Upper lobe of right lung (tissue), 1 donor: ENCODE measurements at regions not wholly inside any gene's neighbourhood (a gene's known extent, or its start where the extent isn't known, plus 50 kb on each side); places are given as distances from the start of the nearest gene placed in this dataset.
A peak's percentile ranks its signal among the peaks of the same experiment; 100 is the strongest.
"Not testable (repeated sequence)": the region's sequence is repeated elsewhere in the genome, so short reads cannot be mapped to it uniquely, and the experiment has no call there.

ENCODE experiments used
- ATAC-seq: fragments of 200-7000 bp; cut with Tn5 transposase; one replicate; pipeline ENCODE4 v1.9.1; 2020; ENCODE audit warnings: mild to moderate bottlenecking, moderate library complexity
- DNase-seq: peaks from one replicate; pipeline ENCODE4 v3.0.0-alpha.2; 2020
- H3K27ac ChIP-seq: fragments of 200-600 bp; one replicate; pipeline ENCODE4 v1.8.0; 2022
- H3K27me3 ChIP-seq: fragments of 200-600 bp; one replicate; pipeline ENCODE4 v1.8.0; 2022; ENCODE audit warnings: mild to moderate bottlenecking
- H3K36me3 ChIP-seq: fragments of 200-600 bp; one replicate; pipeline ENCODE4 v1.8.0; 2022
- H3K4me1 ChIP-seq: fragments of 200-600 bp; one replicate; pipeline ENCODE4 v1.8.0; 2022
- H3K4me3 ChIP-seq: fragments of 200-600 bp; one replicate; pipeline ENCODE4 v1.8.0; 2022; ENCODE audit warnings: mild to moderate bottlenecking
- H3K9me3 ChIP-seq: fragments of 200-600 bp; one replicate; pipeline ENCODE4 v1.8.0; 2022
- CTCF ChIP-seq: fragments of 200-600 bp; IDR thresholded peaks from one replicate; pipeline ENCODE4 v1.8.0; 2022; ENCODE audit warnings: antibody characterized with exemption
- intact Hi-C: fragments of 100-400 bp; cut with DNase I; formaldehyde crosslinking; loops from one replicate; pipeline ENCODE4 v1.11.0; 2022
- donor health status: DM: no; HTN: yes; CAD: no; lungs with severe emphysema.

GRCh38 chr16:88258141-88258540 is 124.6 kb upstream of the ZNF469 start:
- H3K36me3 ChIP-seq, H3K4me1 ChIP-seq, ATAC-seq, intact Hi-C loops, H3K27ac ChIP-seq, H3K4me3 ChIP-seq, H3K9me3 ChIP-seq, H3K27me3 ChIP-seq, DNase-seq: not testable (repeated sequence)

DNA sequence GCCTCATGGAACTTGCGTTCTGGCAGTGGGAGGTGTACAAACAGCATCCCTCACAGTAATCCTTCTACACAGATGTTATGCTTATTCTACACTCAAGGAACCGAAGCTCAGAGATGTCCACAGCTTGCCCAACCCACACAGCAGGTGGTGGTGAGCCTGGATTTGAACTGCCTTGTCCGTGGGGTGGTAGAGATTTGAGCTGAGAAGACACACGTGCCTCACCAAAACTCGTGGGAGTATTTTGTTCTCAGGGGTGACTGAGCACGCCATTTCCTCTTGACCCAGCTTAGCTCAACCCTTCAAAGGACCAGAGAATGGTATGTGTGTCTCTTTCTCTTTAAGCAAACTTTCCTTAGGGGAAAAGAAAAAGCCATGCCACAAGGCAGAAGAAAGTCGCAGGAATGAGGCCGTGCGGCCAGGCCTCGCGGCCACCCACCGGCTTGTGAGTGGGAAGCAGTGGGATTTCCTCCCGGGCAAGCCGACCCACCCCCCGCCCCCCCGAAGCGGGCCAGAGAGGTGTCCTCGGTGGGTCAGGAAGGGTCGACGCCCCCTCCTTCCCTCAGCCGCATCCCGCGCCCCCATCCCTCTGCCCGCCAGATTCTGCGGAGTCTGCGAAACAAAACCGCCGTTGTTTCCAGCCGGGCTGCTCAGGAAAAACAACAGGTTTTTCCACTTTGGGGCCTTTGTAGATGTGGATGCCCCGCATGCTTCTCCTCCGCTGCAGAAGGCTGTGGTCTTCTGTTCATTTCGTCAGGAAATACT is 123.8 kb upstream of the ZNF469 start:
- H3K27ac ChIP-seq, H3K9me3 ChIP-seq, H3K27me3 ChIP-seq, H3K36me3 ChIP-seq, H3K4me3 ChIP-seq, ATAC-seq, H3K4me1 ChIP-seq, intact Hi-C loops: not testable (repeated sequence)
- DNase-seq: peak; percentile 48

- H3K9me3 ChIP-seq, H3K27ac ChIP-seq, ATAC-seq, H3K36me3 ChIP-seq, H3K4me1 ChIP-seq, H3K27me3 ChIP-seq, H3K4me3 ChIP-seq, intact Hi-C loops: not testable (repeated sequence)
- peak; percentile 39 for DNase-seq
Measured at GRCh38 chr16:88259538-88259937, 123.2 kb upstream of the ZNF469 start.

GRCh38 chr16:88260146-88260545 is 122.6 kb upstream of the ZNF469 start:
- ATAC-seq, H3K27me3 ChIP-seq, H3K27ac ChIP-seq, H3K4me1 ChIP-seq, H3K36me3 ChIP-seq, intact Hi-C loops, H3K4me3 ChIP-seq, H3K9me3 ChIP-seq: not testable (repeated sequence)
- DNase-seq: peak; percentile 31

GRCh38 chr16:88260881-88261665 is 121.7 kb upstream of the ZNF469 start:
- H3K4me3 ChIP-seq, H3K27me3 ChIP-seq, H3K27ac ChIP-seq, ATAC-seq, H3K36me3 ChIP-seq, H3K9me3 ChIP-seq, intact Hi-C loops: not testable (repeated sequence)
- H3K4me1 ChIP-seq: peaks cover 11% of the 10 kb centered on the region
- DNase-seq: peak; percentile 48

DNA sequence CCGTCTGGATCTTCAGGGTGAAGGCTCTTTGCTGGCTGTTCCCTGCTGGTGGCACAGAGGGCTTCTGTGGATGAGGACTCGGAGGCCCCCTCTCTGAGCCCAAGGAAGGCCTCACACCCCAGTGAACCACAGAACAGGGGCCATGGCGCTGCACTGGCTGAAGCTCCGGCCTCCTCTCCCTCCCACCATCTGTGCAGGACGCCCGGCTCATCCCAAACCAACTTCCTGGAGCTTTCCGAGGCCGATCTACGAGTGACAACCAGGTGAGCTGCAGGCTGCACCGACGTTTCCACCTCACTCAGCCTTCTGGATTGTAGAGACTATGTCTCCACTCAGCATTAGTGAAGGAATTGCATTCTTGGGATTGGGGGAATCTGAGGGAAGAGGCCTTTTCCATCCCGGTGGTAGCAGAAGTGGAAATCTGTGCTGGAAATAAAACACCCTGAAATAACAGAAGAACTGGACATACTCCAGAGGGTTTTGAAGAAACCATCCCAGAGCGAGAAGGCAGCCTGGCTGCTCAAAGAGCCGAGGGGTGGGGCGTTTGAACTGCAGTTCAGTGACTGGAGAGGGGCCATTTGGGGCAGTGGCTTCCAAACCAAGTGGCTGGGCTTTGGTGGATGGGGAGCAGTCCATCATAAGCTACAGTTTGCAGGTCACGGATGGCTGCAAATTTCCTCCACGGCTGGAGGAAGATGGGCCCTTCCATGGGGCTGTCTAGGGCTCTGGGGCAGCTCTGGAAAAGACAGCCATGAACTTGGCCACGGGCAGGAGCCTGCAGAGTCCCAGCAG is 120.7 kb upstream of the ZNF469 start:
- H3K9me3 ChIP-seq, H3K4me3 ChIP-seq, ATAC-seq, H3K27ac ChIP-seq, H3K36me3 ChIP-seq, intact Hi-C loops, H3K27me3 ChIP-seq: not testable (repeated sequence)
- peaks cover 11% of the 10 kb centered on the region for H3K4me1 ChIP-seq
- peak; percentile 45 for DNase-seq

- H3K27me3 ChIP-seq, H3K36me3 ChIP-seq, H3K4me3 ChIP-seq, ATAC-seq, intact Hi-C loops, H3K9me3 ChIP-seq, H3K27ac ChIP-seq: not testable (repeated sequence)
- peaks cover 11% of the 10 kb centered on the region for H3K4me1 ChIP-seq
- DNase-seq: peak; percentile 68
Measured at GRCh38 chr16:88262858-88263563, 119.7 kb upstream of the ZNF469 start.

DNA sequence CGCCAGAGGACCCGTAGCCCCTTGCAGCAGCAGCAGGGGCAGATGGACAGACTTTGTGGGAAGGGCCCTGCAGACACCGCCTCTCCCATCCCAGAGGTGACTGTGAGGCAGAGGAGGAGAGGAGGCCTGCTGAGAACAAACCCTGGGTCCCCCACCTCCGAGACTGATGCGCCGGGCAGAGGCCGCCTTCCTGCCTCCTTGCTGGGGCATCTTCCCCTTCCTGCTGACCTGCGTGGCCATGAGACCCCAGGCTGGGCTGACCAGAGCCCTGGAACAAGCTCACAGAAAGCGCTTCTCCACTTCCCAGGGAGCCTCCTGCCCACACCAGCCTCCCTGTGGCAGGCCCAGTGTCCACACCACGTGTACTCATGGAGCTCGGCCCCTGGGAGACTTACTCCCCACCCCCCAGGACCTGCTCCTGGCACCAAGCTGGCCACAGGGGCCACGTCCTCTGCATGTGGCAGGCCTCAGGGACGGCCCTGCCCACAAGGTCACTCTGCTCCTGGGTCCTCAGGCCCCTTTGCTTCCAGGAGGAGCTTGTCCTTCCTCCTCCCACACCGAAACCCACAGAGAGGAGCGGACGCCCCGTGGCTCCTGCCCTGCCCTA is 119.0 kb upstream of the ZNF469 start:
- intact Hi-C loops: not testable (repeated sequence)
- peak; percentile 64 for DNase-seq

DNA sequence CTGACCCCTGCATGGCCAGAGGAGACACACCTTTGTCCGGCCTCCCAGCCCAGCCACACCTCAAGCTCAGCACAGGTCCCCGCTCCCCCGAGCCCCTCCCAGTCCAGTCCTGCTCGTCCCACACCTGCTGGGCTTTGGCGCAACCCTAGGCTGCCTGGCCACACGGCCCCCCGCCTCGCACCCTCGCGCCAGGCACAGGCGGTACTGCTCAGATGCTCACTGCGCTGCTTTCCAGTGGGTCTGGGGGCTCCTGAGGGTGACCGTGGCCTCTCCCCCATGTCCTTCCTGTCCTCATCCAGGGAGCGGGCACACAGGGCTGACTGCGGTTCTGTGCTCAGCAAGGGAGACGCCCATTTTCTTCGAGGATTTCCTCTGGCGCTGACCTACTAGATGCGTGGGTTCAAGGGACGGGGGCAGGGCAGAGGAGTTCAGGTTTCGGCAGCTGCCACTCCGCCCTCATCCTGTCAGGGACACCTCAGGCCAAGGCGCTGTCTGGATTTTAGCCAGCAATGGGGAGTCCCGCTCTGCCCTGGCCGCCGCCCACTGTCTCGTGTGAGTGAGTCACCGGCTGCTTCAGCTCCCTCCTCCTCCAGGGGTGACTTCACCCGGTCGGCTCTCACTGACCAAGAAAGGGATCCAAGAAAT is 118.0 kb upstream of the ZNF469 start:
- ATAC-seq (peak; percentile 92), DNase-seq (peak; percentile 97)
- intact Hi-C loops: no loop called here
- H3K27ac ChIP-seq: no peak overlapping the region
- no peak overlapping the region for H3K4me3 ChIP-seq
- no peaks in the 10 kb centered on the region for H3K9me3 ChIP-seq
- peaks cover 4% of the 10 kb centered on the region for H3K27me3 ChIP-seq
- TF ChIP-seq CTCF: no peak
- peaks cover 11% of the 10 kb centered on the region for H3K4me1 ChIP-seq
- no peaks in the 10 kb centered on the region for H3K36me3 ChIP-seq

More for the DNA sequence above, 119.0 kb upstream of the ZNF469 start:
- not testable (repeated sequence) for H3K36me3 ChIP-seq, H3K27me3 ChIP-seq, H3K27ac ChIP-seq, H3K9me3 ChIP-seq, H3K4me3 ChIP-seq
- ATAC-seq: peak; percentile 0
- peaks cover 11% of the 10 kb centered on the region for H3K4me1 ChIP-seq

DNA sequence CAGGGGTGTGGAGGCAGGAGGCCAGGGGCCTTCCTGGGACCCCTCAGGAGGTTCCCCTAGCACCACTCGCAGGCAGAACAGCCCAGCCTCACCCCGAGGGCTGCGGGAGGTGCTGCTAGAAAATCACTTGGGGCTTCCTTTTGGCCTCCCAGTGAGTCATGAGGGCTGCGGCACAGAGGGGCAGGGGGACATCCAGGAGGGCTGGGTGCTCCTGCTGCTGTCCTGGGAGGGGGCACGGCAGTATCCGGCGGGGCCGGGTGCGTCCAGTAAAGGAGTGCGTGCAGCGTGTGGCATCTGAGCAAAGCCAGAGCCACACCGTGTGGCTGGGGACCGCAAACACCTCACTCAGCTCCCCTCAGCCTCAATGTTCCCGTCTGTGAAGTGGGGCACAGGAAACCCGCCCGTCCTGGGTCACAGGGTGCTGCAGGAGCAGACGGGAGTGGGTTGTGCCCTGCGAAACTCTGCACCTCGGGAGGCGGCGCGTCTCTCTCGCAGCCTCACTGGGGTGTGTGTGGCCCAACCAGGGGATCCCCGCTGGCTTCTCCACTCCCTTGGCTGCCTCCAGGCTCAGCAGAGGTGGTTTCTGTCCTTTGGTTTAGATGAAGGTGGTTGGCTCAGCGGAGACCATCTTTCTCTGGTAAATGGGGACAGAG is 117.3 kb upstream of the ZNF469 start:
- intact Hi-C loops, H3K27me3 ChIP-seq, H3K4me3 ChIP-seq, H3K9me3 ChIP-seq, H3K27ac ChIP-seq, ATAC-seq, H3K36me3 ChIP-seq: not testable (repeated sequence)
- H3K4me1 ChIP-seq: peaks cover 11% of the 10 kb centered on the region
- peak; percentile 66 for DNase-seq

DNA sequence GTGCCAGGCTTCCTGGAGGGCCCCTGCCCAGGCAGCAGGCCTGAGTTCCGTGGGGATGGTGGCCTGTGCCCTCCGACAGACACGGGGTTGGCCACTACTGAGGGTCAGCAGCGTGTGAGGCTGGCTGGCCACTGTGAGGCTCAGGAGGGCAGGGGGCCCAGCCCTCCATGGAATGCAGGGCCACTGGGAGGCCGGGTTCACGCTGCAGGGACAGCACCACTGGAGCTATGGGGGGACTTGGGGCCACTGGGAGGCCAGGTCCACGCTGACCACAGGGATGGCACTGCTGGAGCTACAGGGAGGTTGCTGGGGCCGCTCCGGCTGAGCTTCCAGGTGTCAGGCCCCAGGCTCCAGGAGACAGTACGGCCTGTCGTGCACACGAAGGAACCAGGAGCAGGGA is 116.7 kb upstream of the ZNF469 start:
- H3K27me3 ChIP-seq, H3K27ac ChIP-seq, intact Hi-C loops, ATAC-seq, H3K9me3 ChIP-seq, H3K36me3 ChIP-seq, H3K4me3 ChIP-seq: not testable (repeated sequence)
- H3K4me1 ChIP-seq: peaks cover 11% of the 10 kb centered on the region
- peak; percentile 64 for DNase-seq
